ENCODE measurements at regions not wholly inside any gene's neighbourhood (a gene's known extent, or its start where the extent isn't known, plus 50 kb on each side); places are given as distances from the start of the nearest gene placed in this dataset.

DNA sequence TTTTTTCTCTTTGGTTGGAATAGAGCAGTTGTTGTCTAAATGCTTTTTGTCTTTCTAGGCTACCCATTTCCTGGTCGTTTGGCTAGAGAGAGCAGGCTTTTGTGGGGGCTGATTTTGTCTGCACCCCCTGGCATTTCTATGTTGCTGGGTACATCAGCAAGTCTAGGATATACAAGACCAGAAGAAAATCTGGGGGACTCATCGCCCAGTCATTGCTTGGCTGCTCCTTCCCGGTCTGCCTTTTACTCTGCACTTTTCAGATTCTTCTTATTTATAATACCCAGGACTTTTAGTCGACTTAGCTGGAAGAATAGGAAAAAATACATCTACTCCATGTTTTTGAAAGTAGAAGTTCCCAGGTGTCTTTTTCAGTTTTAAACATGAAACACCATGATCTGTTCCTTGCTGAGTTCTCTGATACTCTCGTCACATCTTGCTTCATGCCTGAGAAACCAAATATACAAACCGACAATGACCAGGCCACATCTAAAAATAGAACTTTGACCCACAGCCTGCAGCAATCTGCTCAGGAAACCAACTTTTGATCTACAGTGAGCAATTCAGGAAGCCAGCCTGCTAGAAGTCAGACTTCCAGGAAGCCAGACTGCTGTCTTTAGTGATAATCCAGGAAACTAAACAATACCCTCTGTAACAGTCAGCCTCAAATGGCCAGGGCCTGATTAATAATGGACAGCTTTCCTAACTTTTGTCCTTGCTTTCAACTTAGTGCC, 163.8 kb upstream of the MEX3C start:
- peak; percentile 3 to 25 for DNase-seq (ENCODE audit: low read depth in 1 of 2, low spot score in 1 of 2)
- H3K27ac ChIP-seq (replicated peaks): no peak overlapping the region
- TF ChIP-seq, protein P1, sequence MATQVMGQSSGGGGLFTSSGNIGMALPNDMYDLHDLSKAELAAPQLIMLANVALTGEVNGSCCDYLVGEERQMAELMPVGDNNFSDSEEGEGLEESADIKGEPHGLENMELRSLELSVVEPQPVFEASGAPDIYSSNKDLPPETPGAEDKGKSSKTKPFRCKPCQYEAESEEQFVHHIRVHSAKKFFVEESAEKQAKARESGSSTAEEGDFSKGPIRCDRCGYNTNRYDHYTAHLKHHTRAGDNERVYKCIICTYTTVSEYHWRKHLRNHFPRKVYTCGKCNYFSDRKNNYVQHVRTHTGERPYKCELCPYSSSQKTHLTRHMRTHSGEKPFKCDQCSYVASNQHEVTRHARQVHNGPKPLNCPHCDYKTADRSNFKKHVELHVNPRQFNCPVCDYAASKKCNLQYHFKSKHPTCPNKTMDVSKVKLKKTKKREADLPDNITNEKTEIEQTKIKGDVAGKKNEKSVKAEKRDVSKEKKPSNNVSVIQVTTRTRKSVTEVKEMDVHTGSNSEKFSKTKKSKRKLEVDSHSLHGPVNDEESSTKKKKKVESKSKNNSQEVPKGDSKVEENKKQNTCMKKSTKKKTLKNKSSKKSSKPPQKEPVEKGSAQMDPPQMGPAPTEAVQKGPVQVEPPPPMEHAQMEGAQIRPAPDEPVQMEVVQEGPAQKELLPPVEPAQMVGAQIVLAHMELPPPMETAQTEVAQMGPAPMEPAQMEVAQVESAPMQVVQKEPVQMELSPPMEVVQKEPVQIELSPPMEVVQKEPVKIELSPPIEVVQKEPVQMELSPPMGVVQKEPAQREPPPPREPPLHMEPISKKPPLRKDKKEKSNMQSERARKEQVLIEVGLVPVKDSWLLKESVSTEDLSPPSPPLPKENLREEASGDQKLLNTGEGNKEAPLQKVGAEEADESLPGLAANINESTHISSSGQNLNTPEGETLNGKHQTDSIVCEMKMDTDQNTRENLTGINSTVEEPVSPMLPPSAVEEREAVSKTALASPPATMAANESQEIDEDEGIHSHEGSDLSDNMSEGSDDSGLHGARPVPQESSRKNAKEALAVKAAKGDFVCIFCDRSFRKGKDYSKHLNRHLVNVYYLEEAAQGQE (IDR thresholded peaks at IDR 0.05; ENCODE audit: insufficient replicate concordance, low read depth): no peak
- TF ChIP-seq, protein P2, sequence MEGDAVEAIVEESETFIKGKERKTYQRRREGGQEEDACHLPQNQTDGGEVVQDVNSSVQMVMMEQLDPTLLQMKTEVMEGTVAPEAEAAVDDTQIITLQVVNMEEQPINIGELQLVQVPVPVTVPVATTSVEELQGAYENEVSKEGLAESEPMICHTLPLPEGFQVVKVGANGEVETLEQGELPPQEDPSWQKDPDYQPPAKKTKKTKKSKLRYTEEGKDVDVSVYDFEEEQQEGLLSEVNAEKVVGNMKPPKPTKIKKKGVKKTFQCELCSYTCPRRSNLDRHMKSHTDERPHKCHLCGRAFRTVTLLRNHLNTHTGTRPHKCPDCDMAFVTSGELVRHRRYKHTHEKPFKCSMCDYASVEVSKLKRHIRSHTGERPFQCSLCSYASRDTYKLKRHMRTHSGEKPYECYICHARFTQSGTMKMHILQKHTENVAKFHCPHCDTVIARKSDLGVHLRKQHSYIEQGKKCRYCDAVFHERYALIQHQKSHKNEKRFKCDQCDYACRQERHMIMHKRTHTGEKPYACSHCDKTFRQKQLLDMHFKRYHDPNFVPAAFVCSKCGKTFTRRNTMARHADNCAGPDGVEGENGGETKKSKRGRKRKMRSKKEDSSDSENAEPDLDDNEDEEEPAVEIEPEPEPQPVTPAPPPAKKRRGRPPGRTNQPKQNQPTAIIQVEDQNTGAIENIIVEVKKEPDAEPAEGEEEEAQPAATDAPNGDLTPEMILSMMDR (IDR thresholded peaks at IDR 0.05; ENCODE audit: insufficient read depth, low read length): no peak
- TF ChIP-seq SPI1 (IDR thresholded peaks at IDR 0.05; ENCODE audit: borderline replicate concordance, low read depth): no peak
- TF ChIP-seq POLR2AphosphoS5 (IDR thresholded peaks at IDR 0.05; ENCODE audit: low read depth): no peak
- no peak overlapping the region for H3K4me3 ChIP-seq (replicated peaks; ENCODE audit: insufficient read depth, low read length)
- H3K27me3 ChIP-seq (ENCODE audit: insufficient read depth, poor library complexity, severe bottlenecking): no peaks in the 10 kb centered on the region

DNA sequence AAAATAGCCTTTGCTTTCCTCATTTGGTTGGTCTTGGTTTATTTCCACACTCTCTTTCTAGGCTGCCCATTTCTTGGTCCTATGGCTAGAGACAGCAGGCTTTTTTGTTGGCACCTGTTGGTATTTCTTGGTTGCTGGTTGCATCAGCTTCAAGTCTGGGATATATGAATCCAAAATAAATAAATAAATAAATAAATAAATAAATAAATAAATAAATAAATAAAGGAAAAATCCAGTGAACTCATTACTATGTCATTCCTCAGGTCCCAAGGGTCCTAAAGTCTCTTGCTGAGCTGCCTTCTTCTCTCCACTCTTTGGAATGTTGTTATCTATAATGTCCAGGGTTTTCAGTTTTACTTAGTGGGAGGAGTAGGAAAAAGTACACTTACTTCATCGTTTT, 165.9 kb upstream of the MEX3C start:
- TF ChIP-seq POLR2AphosphoS5 (IDR thresholded peaks at IDR 0.05; ENCODE audit: low read depth) (no peak), GABPA (IDR thresholded peaks at IDR 0.05; ENCODE audit: low read depth) (no peak), SPI1 (IDR thresholded peaks at IDR 0.05; ENCODE audit: borderline replicate concordance, low read depth) (no peak)
- TF ChIP-seq, protein P1 (IDR thresholded peaks at IDR 0.05; ENCODE audit: insufficient replicate concordance, low read depth): no peak
- TF ChIP-seq, protein P2 (IDR thresholded peaks at IDR 0.05; ENCODE audit: insufficient read depth, low read length): no peak
- Histone ChIP-seq H3K27ac (replicated peaks) (no peak overlapping the region), H3K27me3 (ENCODE audit: insufficient read depth, poor library complexity, severe bottlenecking) (peaks cover 3% of the 10 kb centered on the region), H3K4me3 (replicated peaks; ENCODE audit: insufficient read depth, low read length) (no peak overlapping the region)
- DNase-seq (ENCODE audit: low read depth in 1 of 2, low spot score in 1 of 2): no peak

DNA sequence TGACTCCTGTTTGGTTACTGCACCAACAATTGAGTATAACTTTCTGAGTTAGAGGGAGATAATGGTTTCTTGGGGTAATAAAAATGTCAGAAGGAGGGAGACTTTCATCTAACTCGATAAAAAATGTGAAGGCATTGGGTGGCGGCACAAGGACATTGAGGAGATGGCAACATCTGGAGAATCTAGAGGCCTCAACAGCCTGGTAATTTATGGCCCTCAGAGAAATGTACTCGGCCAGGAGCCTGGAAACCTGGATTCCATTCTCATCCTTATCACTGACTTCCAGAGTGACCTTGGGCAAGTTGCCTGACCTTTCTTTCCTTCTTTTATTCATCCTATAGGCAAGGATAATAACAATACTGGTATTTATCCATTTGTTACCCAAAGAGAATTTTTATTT, 173.5 kb upstream of the MEX3C start:
- no peak overlapping the region for H3K27ac ChIP-seq (replicated peaks)
- H3K4me3 ChIP-seq (replicated peaks; ENCODE audit: insufficient read depth, low read length): no peak overlapping the region
- no peak for DNase-seq (ENCODE audit: low read depth in 1 of 2, low spot score in 1 of 2)
- TF ChIP-seq POLR2AphosphoS5 (IDR thresholded peaks at IDR 0.05; ENCODE audit: low read depth) (no peak), GABPA (IDR thresholded peaks at IDR 0.05; ENCODE audit: low read depth) (no peak), SPI1 (IDR thresholded peaks at IDR 0.05; ENCODE audit: borderline replicate concordance, low read depth) (no peak)
- TF ChIP-seq, protein P1 (IDR thresholded peaks at IDR 0.05; ENCODE audit: insufficient replicate concordance, low read depth): no peak
- TF ChIP-seq, protein P2 (IDR thresholded peaks at IDR 0.05; ENCODE audit: insufficient read depth, low read length): no peak
- peaks cover 4% of the 10 kb centered on the region for H3K27me3 ChIP-seq (ENCODE audit: insufficient read depth, poor library complexity, severe bottlenecking)

Measured in HL-60 (cell line).